ENCODE measurements at regions not wholly inside any gene's neighbourhood (a gene's known extent, or its start where the extent isn't known, plus 50 kb on each side); places are given as distances from the start of the nearest gene placed in this dataset.

DNA sequence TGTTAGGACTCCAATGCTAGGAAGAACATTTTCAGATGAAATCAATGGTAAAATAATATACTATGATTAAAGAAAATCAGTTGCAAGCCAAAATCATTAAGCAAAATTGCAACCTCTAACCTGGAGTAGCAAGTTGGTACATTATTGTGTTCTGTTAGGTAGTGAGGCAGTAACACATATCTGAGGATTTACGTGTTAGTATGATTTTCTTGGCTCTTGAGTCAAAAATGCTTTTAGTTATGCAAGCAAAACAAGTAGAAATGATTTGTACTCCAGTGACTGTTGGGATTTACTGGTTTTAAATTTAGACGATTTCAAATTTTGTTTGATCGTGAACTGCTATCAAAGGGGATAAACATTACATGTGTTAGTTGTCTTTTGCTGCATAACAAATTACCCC, 293.0 kb upstream of the BTBD3 start:
- TF ChIP-seq, protein P1, sequence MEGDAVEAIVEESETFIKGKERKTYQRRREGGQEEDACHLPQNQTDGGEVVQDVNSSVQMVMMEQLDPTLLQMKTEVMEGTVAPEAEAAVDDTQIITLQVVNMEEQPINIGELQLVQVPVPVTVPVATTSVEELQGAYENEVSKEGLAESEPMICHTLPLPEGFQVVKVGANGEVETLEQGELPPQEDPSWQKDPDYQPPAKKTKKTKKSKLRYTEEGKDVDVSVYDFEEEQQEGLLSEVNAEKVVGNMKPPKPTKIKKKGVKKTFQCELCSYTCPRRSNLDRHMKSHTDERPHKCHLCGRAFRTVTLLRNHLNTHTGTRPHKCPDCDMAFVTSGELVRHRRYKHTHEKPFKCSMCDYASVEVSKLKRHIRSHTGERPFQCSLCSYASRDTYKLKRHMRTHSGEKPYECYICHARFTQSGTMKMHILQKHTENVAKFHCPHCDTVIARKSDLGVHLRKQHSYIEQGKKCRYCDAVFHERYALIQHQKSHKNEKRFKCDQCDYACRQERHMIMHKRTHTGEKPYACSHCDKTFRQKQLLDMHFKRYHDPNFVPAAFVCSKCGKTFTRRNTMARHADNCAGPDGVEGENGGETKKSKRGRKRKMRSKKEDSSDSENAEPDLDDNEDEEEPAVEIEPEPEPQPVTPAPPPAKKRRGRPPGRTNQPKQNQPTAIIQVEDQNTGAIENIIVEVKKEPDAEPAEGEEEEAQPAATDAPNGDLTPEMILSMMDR (IDR thresholded peaks at IDR 0.05; ENCODE audit: control extremely low read depth in 1 of 3, insufficient read depth in 1 of 3, low read depth in 1 of 3, low read length in 3 of 3), result no peak
- TF ChIP-seq, protein P2, sequence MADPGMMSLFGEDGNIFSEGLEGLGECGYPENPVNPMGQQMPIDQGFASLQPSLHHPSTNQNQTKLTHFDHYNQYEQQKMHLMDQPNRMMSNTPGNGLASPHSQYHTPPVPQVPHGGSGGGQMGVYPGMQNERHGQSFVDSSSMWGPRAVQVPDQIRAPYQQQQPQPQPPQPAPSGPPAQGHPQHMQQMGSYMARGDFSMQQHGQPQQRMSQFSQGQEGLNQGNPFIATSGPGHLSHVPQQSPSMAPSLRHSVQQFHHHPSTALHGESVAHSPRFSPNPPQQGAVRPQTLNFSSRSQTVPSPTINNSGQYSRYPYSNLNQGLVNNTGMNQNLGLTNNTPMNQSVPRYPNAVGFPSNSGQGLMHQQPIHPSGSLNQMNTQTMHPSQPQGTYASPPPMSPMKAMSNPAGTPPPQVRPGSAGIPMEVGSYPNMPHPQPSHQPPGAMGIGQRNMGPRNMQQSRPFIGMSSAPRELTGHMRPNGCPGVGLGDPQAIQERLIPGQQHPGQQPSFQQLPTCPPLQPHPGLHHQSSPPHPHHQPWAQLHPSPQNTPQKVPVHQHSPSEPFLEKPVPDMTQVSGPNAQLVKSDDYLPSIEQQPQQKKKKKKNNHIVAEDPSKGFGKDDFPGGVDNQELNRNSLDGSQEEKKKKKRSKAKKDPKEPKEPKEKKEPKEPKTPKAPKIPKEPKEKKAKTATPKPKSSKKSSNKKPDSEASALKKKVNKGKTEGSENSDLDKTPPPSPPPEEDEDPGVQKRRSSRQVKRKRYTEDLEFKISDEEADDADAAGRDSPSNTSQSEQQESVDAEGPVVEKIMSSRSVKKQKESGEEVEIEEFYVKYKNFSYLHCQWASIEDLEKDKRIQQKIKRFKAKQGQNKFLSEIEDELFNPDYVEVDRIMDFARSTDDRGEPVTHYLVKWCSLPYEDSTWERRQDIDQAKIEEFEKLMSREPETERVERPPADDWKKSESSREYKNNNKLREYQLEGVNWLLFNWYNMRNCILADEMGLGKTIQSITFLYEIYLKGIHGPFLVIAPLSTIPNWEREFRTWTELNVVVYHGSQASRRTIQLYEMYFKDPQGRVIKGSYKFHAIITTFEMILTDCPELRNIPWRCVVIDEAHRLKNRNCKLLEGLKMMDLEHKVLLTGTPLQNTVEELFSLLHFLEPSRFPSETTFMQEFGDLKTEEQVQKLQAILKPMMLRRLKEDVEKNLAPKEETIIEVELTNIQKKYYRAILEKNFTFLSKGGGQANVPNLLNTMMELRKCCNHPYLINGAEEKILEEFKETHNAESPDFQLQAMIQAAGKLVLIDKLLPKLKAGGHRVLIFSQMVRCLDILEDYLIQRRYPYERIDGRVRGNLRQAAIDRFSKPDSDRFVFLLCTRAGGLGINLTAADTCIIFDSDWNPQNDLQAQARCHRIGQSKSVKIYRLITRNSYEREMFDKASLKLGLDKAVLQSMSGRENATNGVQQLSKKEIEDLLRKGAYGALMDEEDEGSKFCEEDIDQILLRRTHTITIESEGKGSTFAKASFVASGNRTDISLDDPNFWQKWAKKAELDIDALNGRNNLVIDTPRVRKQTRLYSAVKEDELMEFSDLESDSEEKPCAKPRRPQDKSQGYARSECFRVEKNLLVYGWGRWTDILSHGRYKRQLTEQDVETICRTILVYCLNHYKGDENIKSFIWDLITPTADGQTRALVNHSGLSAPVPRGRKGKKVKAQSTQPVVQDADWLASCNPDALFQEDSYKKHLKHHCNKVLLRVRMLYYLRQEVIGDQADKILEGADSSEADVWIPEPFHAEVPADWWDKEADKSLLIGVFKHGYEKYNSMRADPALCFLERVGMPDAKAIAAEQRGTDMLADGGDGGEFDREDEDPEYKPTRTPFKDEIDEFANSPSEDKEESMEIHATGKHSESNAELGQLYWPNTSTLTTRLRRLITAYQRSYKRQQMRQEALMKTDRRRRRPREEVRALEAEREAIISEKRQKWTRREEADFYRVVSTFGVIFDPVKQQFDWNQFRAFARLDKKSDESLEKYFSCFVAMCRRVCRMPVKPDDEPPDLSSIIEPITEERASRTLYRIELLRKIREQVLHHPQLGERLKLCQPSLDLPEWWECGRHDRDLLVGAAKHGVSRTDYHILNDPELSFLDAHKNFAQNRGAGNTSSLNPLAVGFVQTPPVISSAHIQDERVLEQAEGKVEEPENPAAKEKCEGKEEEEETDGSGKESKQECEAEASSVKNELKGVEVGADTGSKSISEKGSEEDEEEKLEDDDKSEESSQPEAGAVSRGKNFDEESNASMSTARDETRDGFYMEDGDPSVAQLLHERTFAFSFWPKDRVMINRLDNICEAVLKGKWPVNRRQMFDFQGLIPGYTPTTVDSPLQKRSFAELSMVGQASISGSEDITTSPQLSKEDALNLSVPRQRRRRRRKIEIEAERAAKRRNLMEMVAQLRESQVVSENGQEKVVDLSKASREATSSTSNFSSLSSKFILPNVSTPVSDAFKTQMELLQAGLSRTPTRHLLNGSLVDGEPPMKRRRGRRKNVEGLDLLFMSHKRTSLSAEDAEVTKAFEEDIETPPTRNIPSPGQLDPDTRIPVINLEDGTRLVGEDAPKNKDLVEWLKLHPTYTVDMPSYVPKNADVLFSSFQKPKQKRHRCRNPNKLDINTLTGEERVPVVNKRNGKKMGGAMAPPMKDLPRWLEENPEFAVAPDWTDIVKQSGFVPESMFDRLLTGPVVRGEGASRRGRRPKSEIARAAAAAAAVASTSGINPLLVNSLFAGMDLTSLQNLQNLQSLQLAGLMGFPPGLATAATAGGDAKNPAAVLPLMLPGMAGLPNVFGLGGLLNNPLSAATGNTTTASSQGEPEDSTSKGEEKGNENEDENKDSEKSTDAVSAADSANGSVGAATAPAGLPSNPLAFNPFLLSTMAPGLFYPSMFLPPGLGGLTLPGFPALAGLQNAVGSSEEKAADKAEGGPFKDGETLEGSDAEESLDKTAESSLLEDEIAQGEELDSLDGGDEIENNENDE (IDR thresholded peaks at IDR 0.05; ENCODE audit: insufficient replicate concordance, low read length), result no peak
- TF ChIP-seq EP300 (IDR thresholded peaks at IDR 0.05; ENCODE audit: borderline replicate concordance in 1 of 2, low read depth in 2 of 2, low read length in 2 of 2) (no peak), BRCA1 (IDR thresholded peaks at IDR 0.05; ENCODE audit: low read depth, low read length) (no peak), POLR2A (IDR thresholded peaks at IDR 0.05; ENCODE audit: control extremely low read depth in 1 of 2, low read depth in 2 of 2, low read length in 2 of 2) (no peak)

All from H1 (cell line).